ENCODE measurements at regions not wholly inside any gene's neighbourhood (a gene's known extent, or its start where the extent isn't known, plus 50 kb on each side); places are given as distances from the start of the nearest gene placed in this dataset.

GRCh38 chr2:120787822-120788700, 52.4 kb downstream of the GLI2 start:
- no peak for TF ChIP-seq CTCF (IDR thresholded peaks at IDR 0.05)
- no peak for TF ChIP-seq POLR2AphosphoS5 (IDR thresholded peaks at IDR 0.05)

Data from upper lobe of left lung (tissue), 4 donors.